ENCODE measurements at regions not wholly inside any gene's neighbourhood (a gene's known extent, or its start where the extent isn't known, plus 50 kb on each side); places are given as distances from the start of the nearest gene placed in this dataset.

DNA sequence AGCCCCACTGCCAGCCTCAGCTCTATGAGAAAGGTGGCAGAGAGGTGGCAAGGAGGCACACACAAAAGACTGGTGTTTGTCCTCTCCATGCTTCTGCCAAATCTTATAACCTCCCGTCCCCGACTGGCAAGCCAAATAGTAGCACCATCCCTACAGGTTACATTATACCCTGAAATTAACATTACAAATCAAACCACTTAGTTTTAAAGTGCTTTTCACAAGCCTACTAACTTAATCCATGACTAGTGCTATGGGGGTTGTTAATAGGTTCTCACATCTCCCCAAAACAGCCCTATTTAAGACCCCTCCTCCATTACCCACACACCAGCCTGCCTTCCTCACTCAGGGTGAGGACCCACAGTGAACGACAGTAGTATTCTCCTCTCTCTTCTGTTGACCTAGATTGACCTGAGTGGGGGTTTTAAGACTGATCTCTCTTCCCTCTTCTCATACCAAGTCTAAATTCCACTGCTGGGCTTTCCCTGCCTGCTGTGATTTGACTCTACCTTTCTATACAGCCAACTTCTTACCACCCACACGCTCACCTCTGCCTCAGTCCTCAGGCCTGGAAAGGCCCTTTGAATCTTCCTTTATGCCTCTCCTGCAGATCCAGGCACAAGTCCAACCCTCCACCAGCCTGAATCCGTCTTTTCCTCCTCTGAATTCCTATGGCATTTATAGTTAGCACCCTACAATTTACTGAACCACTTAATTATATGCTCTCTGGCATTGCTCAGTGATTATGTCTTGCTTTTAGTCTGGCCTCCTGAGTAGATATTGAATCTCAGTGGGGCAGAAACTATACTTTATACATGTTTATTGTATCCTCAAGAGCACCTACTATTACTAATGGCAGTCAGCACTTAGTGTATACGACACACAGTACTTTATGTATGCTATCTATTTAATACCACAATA, 116.1 kb downstream of the TMEM174 start:
- Histone ChIP-seq H3K56ac (ENCODE audit: extremely low read depth, insufficient read depth, low read length) (no peak overlapping the region), H2AFZ (replicated peaks; ENCODE audit: low read length, poor library complexity) (peak overlapping the region; percentile 37), H3K4me3 (ENCODE audit: insufficient read depth, low read depth, low read length) (no peak overlapping the region), H2AK5ac (ENCODE audit: low read depth, low read length) (no peak overlapping the region; the same call in 1 of the 2 replicates), H3K36me3 (ENCODE audit: control insufficient read depth, insufficient read depth, low read length) (no peaks in the 10 kb centered on the region), H3K27ac (ENCODE audit: insufficient read depth, low read length) (no peak overlapping the region), H4K91ac (ENCODE audit: insufficient read depth, low read depth, low read length) (no peak overlapping the region), H2BK15ac (ENCODE audit: low read depth, low read length) (no peak overlapping the region), H2AK9ac (replicated peaks; ENCODE audit: low read depth, low read length, poor library complexity) (no peak overlapping the region), H2BK20ac (ENCODE audit: low read depth, low read length) (no peak overlapping the region), H3K79me1 (ENCODE audit: low read depth in 1 of 2, low read length in 2 of 2) (no peaks in the 10 kb centered on the region), H3K9ac (ENCODE audit: low read depth, low read length) (no peak overlapping the region), H2BK5ac (ENCODE audit: low read depth, low read length, poor library complexity, severe bottlenecking) (no peak overlapping the region), H3K14ac (replicated peaks; ENCODE audit: low read depth, low read length) (0 out of 2 replicates have a peak overlapping the region, but pooled peaks have one; percentile 45), H3K9me1 (ENCODE audit: insufficient read depth, low read length) (no peaks in the 10 kb centered on the region; the same call in 1 of the 2 replicates), H3K4ac (ENCODE audit: low read depth, low read length) (no peak overlapping the region), H4K8ac (ENCODE audit: low read depth in 2 of 2, low read length in 2 of 2) (no peak overlapping the region), H3K9me3 (ENCODE audit: control insufficient read depth, insufficient read depth, low read length) (no peaks in the 10 kb centered on the region), H3K4me1 (ENCODE audit: control insufficient read depth, insufficient read depth, low read length) (no peaks in the 10 kb centered on the region), H3K18ac (ENCODE audit: low read depth, low read length) (no peak overlapping the region), H3K23ac (ENCODE audit: low read depth, low read length) (no peak overlapping the region), H3K4me2 (ENCODE audit: low read depth, low read length) (no peak overlapping the region), H4K5ac (ENCODE audit: low read depth, low read length) (no peak overlapping the region), H2BK120ac (ENCODE audit: low read depth, low read length) (no peak overlapping the region), H4K20me1 (ENCODE audit: insufficient read depth, low read length) (no peaks in the 10 kb centered on the region), H3K27me3 (ENCODE audit: control insufficient read depth, insufficient read depth, low read length) (peaks cover 16% of the 10 kb centered on the region)
- no TSS peak for BruUV-seq (replicated peaks)
- 100% methylated on average over 1 of the region's 6 CpGs; no CpG with 5 or more reads in 1 of the 2 experiments for WGBS, 2 experiments (ENCODE audit: extremely low coverage in 2 of 2, insufficient read length in 1 of 2)
- dilution Hi-C loops (cut with HindIII; ENCODE audit: low sequenced_read_pairs, unreplicated experiment) (no loop called here), in situ Hi-C loops (cut with MboI; ENCODE audit: low sequenced_read_pairs) (no loop called here), intact Hi-C loops (cut with micrococcal nuclease) (no loop called here)
- no peak for TF ChIP-seq MAFK (IDR thresholded peaks at IDR 0.05; ENCODE audit: low read depth, low read length)
- TF ChIP-seq SMC3 (IDR thresholded peaks at IDR 0.05; ENCODE audit: low read depth, low read length) = no peak
- TF ChIP-seq FOS (IDR thresholded peaks at IDR 0.05; ENCODE audit: low read depth, low read length) = no peak
- DNase-seq (no peak), ATAC-seq (ENCODE audit: low read depth) (no peak)
- ChIA-PET POLR2A (ENCODE audit: unreplicated experiment) (no interaction called here), CTCF (no interaction called here)

Data from IMR-90 (cell line).